ENCODE measurements at regions not wholly inside any gene's neighbourhood (a gene's known extent, or its start where the extent isn't known, plus 50 kb on each side); places are given as distances from the start of the nearest gene placed in this dataset.

DNA sequence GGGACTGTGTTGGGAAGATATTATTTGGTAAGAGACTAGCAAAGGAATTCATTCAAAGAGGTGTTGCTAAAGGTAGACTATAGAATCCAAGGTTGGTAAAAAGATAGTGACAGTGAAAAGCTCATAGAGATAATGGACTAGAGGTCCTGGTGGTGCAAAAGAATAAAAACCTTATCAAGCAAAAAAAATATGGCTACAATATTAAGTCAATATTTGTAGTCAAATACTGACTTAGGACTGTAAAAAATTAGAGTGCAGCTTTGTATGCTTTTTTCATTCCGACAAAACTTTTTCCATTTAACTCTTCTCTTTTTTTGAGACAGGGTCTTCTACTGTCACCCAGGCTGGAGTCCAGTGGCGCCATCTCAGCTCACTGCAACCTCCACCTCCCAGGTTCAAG is 444.0 kb upstream of the AGTR1 start:
- no peak overlapping the region for H3K4me3 ChIP-seq
- ATAC-seq = no peak
- H3K36me3 Mint-ChIP-seq (ENCODE audit: low read depth) = peaks cover 10% of the 10 kb centered on the region; the same call in 2 of the 3 replicates
- no peaks in the 10 kb centered on the region for H3K4me1 Mint-ChIP-seq
- no peak overlapping the region for H3K4me2 ChIP-seq
- no peaks in the 10 kb centered on the region for H4K20me1 ChIP-seq (replicated peaks; ENCODE audit: insufficient read depth)
- no peak overlapping the region for H3K4me3 Mint-ChIP-seq
- H3K27me3 Mint-ChIP-seq (ENCODE audit: insufficient read depth, low read depth, poor library complexity) = no peaks in the 10 kb centered on the region
- H3K9me2 ChIP-seq (ENCODE audit: insufficient read depth) = no peaks in the 10 kb centered on the region; the same call in 1 of the 2 replicates
- H3K27ac ChIP-seq (ENCODE audit: low read depth) = no peak overlapping the region
- TF ChIP-seq POLR2AphosphoS5 (IDR thresholded peaks at IDR 0.05; ENCODE audit: low read depth) (no peak), ZNF114 (CRISPR knock-in tag; IDR thresholded peaks at IDR 0.05) (no peak), CREB1 (CRISPR knock-in tag; IDR thresholded peaks at IDR 0.05; ENCODE audit: low read depth) (no peak)
- TF ChIP-seq, protein P1, sequence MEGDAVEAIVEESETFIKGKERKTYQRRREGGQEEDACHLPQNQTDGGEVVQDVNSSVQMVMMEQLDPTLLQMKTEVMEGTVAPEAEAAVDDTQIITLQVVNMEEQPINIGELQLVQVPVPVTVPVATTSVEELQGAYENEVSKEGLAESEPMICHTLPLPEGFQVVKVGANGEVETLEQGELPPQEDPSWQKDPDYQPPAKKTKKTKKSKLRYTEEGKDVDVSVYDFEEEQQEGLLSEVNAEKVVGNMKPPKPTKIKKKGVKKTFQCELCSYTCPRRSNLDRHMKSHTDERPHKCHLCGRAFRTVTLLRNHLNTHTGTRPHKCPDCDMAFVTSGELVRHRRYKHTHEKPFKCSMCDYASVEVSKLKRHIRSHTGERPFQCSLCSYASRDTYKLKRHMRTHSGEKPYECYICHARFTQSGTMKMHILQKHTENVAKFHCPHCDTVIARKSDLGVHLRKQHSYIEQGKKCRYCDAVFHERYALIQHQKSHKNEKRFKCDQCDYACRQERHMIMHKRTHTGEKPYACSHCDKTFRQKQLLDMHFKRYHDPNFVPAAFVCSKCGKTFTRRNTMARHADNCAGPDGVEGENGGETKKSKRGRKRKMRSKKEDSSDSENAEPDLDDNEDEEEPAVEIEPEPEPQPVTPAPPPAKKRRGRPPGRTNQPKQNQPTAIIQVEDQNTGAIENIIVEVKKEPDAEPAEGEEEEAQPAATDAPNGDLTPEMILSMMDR (conservative IDR thresholded peaks at IDR 0.05; ENCODE audit: low read depth in 2 of 2) = no peak
- TF ChIP-seq, protein P2, sequence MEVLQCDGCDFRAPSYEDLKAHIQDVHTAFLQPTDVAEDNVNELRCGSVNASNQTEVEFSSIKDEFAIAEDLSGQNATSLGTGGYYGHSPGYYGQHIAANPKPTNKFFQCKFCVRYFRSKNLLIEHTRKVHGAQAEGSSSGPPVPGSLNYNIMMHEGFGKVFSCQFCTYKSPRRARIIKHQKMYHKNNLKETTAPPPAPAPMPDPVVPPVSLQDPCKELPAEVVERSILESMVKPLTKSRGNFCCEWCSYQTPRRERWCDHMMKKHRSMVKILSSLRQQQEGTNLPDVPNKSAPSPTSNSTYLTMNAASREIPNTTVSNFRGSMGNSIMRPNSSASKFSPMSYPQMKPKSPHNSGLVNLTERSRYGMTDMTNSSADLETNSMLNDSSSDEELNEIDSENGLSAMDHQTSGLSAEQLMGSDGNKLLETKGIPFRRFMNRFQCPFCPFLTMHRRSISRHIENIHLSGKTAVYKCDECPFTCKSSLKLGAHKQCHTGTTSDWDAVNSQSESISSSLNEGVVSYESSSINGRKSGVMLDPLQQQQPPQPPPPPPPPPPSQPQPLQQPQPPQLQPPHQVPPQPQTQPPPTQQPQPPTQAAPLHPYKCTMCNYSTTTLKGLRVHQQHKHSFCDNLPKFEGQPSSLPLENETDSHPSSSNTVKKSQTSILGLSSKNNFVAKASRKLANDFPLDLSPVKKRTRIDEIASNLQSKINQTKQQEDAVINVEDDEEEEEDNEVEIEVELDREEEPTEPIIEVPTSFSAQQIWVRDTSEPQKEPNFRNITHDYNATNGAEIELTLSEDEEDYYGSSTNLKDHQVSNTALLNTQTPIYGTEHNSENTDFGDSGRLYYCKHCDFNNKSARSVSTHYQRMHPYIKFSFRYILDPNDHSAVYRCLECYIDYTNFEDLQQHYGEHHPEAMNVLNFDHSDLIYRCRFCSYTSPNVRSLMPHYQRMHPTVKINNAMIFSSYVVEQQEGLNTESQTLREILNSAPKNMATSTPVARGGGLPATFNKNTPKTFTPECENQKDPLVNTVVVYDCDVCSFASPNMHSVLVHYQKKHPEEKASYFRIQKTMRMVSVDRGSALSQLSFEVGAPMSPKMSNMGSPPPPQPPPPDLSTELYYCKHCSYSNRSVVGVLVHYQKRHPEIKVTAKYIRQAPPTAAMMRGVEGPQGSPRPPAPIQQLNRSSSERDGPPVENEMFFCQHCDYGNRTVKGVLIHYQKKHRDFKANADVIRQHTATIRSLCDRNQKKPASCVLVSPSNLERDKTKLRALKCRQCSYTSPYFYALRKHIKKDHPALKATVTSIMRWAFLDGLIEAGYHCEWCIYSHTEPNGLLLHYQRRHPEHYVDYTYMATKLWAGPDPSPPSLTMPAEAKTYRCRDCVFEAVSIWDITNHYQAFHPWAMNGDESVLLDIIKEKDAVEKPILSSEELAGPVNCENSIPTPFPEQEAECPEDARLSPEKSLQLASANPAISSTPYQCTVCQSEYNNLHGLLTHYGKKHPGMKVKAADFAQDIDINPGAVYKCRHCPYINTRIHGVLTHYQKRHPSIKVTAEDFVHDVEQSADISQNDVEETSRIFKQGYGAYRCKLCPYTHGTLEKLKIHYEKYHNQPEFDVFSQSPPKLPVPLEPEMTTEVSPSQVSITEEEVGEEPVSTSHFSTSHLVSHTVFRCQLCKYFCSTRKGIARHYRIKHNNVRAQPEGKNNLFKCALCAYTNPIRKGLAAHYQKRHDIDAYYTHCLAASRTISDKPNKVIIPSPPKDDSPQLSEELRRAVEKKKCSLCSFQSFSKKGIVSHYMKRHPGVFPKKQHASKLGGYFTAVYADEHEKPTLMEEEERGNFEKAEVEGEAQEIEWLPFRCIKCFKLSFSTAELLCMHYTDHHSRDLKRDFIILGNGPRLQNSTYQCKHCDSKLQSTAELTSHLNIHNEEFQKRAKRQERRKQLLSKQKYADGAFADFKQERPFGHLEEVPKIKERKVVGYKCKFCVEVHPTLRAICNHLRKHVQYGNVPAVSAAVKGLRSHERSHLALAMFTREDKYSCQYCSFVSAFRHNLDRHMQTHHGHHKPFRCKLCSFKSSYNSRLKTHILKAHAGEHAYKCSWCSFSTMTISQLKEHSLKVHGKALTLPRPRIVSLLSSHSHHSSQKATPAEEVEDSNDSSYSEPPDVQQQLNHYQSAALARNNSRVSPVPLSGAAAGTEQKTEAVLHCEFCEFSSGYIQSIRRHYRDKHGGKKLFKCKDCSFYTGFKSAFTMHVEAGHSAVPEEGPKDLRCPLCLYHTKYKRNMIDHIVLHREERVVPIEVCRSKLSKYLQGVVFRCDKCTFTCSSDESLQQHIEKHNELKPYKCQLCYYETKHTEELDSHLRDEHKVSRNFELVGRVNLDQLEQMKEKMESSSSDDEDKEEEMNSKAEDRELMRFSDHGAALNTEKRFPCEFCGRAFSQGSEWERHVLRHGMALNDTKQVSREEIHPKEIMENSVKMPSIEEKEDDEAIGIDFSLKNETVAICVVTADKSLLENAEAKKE (CRISPR knock-in tag; IDR thresholded peaks at IDR 0.05) = no peak
- no peaks in the 10 kb centered on the region for H3K27me3 ChIP-seq (ENCODE audit: insufficient read depth)
- H3K4me1 ChIP-seq (ENCODE audit: insufficient read depth) = no peaks in the 10 kb centered on the region
- no peak for DNase-seq (ENCODE audit: low spot score)
- no peak overlapping the region for H2AFZ ChIP-seq
- H3F3A ChIP-seq (replicated peaks; ENCODE audit: low read depth) = no peaks in the 10 kb centered on the region
- H3K79me2 ChIP-seq (replicated peaks; ENCODE audit: insufficient read depth) = no peaks in the 10 kb centered on the region
- peaks cover 14% of the 10 kb centered on the region for H3K9me3 Mint-ChIP-seq
- no peaks in the 10 kb centered on the region for H3K36me3 ChIP-seq (ENCODE audit: insufficient read depth)
- no peak overlapping the region for H3K27ac Mint-ChIP-seq

Data from GM23338 (cell line).